HG02623 (cell line): ENCODE measurements at regions not wholly inside any gene's neighbourhood (a gene's known extent, or its start where the extent isn't known, plus 50 kb on each side); places are given as distances from the start of the nearest gene placed in this dataset.

Experiments used
- ATAC-seq: cut with Tn5 transposase; IDR thresholded peaks from one replicate; pipeline ENCODE4 v1.9.1; 2021; ENCODE audit warnings: moderate library complexity; ENCODE audit not compliant: unreplicated experiment

DNA sequence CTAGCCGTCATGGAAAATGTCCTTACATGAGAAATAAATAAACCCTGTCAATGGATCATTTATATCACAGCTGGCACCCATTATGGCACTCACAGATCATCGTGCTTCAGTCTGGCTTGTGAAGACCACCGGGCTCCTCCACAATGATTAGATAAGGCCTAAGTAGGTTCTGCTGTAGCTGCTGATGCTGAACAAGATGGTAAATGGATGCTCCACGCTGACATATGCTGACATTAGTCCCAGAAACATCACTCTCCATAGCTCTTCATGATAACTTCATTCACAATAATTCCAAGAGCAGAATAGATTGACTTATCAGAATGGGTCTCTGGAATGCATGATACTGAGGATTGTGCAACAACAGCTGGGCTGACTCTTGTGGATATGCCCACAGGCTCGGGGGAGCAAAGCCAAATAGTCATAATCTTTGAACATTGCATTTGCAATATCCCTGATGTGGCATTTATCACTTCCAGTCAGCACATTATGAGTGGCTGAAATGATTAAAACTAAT, 63.8 kb upstream of the RXFP2 start:
- no peak for ATAC-seq

DNA sequence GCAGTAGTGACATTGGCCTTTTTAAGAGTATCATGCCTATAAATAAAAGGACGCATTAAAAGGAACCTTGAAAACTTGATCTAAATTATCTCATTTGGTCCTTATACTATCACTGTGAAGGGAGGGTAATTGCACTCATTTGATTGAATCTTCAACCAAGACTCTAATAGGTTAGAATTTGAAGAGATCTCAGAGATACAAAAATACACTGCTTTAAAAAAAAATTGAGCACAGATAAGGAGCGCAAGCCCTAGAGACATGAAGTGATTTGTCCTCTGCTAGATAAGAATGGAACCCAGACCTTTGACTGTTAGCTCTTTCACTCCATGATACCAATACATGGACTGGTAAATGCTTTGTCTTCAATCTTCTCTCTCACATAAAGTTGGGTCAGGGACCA, 58.2 kb upstream of the RXFP2 start:
- no peak for ATAC-seq

DNA sequence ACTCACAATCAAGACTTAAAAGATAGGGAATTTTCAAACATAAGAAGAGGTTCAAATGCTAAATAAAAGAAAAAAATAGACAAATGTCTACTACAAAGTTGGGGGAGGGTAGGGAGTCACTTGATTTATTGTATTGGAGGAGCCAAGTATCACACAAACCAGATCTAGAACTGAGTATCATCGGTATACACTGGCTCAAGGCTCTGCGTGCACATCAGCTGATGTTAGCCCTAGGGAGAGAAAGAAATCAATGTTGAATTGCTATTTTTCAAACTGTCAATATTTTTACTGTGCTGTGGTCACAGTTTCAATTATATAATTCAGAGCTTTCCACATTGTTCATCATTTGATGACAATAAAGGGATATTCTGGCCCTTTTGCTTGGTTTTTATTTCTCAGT, 54.9 kb upstream of the RXFP2 start:
- no peak for ATAC-seq

DNA sequence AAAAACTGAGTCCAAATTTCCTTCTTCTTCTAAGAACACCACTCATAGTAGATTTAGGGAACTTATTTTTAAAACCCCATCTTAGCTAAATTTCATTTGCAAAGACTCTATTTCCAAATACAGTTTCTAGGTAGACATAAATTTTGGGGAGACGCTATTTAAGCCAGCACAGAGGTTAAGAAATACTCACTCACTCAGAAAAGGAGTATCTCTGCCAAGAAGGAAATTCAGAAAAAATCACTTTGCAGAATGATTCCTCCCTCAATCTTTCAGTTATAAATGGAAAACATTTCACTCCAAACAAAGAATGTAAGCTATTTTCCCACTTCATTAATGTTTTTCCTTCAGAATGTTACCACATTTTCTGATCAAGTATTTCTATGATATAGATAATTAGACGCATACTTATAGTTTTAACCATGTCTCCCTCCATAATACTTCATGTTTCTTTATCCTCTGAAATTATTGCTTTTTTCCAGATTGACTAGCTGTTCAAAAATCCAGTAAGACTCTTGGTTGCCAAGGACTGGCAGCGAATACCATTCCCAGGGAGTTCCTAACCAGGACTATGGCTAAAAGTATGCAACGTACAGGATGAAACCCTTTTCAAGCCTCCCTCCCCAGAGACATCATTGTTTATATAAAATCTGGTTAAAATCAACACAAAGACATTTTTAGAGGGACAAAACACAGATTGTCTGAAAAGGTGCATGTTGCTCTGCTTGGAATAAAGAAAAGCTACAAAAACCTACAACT, 52.5 kb upstream of the RXFP2 start:
- no peak for ATAC-seq
